ENCODE measurements at regions not wholly inside any gene's neighbourhood (a gene's known extent, or its start where the extent isn't known, plus 50 kb on each side); places are given as distances from the start of the nearest gene placed in this dataset.

DNA sequence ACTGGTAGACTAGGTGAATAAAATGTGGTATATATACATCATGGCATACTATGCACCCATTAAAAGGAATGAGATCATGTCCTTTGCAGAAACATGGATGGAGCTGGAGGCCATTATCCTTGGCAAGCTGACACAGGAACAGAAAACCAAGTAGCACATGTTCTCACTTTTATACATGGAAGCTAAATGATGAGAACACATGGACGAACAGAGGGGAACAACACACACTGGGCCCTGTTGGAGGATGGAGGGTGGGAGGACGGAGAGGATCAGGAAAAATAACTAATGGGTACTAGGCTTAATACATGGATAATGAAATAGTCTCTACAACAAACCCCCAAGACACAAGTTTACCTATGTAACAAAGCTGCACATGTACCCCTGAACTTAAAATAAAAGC, 780.0 kb downstream of the DACH1 start:
- DNase-seq (ENCODE audit: low read depth, low spot score): no peak

DNA sequence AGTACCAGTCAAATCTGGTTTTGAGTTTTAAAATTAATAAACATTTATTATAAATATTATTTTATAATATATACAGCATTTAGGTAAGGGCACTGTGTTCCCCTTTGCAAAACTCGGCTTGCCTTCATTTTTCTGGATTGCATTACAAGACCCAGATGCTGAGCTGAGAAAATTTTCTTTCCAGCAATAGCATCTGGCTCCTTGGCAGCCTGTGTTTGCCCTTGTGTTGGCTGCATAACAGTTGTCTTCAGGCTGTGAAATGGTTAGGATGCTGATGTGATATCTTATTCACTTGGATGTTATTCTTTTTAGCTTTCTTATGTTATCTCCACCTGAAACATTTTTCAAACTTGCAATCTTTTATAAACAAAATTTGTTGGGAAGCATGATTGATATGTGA, 784.4 kb downstream of the DACH1 start:
- no peak for DNase-seq (ENCODE audit: low read depth, low spot score)

DNA sequence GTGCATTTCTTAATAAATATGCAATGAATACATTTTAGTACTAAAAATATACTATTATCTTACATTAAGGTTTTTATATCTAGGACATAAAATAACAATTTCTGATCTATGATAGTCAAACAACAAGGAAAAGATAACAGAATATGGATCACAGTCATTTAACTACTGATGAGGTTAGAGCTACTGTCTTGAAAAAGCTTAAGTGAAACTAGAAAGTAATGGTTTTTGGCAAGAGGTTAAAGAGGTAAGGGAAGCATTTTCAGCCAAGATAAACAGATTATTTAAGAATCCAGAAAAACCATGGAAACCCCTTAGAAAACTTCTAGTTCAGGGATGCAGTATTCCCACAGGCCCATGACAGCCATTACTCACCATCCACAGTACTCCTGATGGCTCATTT, 787.4 kb downstream of the DACH1 start:
- DNase-seq (ENCODE audit: low read depth, low spot score): no peak

DNA sequence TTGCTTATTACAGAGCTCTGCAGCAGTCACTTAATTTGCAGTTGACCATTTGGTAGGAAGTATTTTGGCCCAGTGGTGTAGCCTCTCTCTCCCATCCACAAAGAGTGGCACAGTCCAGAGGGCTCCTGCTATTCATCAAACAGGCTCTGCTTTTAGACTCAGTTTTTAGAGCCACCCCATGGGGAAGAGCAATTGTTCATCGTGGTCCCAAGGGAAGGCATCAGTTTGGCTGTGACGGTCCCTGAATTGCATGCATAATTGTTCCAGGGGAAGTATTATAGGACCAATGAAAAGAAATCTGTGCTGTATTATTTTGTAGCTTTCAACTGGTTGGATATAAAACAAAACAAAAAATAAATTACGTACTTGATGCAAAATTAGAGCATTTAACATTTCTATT, 799.0 kb downstream of the DACH1 start:
- no peak for DNase-seq (ENCODE audit: low read depth, low spot score)

DNA sequence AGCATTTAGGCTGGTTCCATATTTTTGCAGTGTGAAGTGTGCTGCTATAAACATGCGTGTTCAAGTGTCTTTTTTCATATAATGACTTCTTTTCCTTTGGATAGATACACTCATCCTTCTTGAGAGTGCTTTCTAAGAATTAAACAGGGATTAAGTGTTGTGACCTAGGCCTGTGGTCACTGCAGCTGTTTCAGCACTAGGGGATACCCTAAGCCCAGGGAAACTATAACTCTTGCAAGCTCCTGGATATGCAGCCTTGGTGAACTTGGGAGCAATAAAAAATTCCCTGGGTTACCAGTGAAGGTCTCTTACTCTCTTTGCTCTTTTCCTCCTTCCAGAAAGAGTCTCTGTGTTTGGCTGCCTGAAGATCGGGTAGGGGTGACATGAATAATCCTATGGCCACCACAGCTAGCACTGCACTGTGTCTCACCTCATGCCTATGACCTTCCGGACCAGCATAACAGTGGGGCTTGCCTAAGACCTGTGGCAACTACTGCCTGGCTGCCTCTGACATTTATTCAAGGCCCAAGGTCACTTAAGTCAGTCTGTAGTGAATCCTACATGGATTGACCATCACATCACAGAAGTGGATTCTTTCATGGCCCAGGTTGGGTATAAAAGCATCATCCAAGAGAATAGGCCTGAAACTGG, 799.7 kb downstream of the DACH1 start:
- no peak for DNase-seq (ENCODE audit: low read depth, low spot score)

DNA sequence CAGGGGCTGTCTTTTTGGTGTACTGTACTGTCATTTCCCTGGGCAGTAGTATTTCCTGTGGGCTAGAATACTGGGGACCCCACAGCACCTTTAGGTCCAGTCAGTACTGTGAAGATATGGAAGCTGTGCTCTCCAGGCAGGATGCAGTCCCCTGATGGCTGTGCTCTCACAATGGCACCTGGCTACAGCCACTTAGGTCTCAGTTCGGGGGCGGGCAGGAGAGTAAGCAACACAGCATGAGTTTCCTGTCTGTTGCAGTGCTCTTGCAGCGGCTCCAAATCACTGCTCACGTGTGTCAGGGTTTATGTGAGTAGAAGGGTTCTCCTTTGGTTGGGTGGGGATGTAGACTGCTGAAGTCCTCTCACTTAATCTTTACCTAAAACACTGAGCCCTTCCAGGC, 810.4 kb downstream of the DACH1 start:
- peak; percentile 18 for DNase-seq (ENCODE audit: low read depth, low spot score)

DNA sequence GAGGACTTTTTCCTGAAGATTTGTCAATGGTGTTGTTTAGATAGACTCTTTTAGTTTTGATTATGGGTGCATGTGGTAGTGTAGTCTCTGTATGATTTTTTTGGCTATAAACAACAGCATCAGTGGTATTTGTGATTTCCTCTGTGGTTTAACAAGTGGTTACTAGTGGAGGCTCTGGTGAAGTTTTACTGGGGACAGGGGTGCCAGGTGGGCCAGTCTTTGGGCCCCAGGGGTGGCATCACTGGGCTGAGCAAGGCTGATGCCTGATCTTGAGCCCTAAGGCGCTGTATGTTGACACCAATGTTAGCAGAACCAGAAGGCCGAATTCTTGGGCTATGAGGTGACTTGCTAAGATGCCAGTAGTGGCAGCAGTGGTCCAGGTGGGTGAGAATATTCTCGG, 811.4 kb downstream of the DACH1 start:
- no peak for DNase-seq (ENCODE audit: low read depth, low spot score)

DNA sequence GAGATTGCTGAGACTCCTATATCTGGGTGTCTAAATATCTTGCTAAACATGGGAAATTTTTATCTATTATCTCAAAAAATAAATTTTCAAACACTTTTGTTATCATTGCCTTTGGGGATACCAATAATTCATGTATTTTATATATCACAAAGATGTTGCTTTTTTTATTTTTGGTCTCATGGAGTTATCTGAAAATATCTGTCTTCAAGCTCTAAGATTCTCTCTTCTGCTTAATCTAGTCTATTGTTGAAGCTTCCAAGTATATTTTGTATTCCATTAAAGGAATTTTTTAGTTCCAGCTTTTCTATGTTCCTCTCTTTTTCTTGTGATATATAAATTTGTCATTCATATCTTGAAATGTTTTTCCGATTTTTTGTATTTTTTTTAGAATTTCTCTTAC, 812.0 kb downstream of the DACH1 start:
- DNase-seq (ENCODE audit: low read depth, low spot score): no peak

DNA sequence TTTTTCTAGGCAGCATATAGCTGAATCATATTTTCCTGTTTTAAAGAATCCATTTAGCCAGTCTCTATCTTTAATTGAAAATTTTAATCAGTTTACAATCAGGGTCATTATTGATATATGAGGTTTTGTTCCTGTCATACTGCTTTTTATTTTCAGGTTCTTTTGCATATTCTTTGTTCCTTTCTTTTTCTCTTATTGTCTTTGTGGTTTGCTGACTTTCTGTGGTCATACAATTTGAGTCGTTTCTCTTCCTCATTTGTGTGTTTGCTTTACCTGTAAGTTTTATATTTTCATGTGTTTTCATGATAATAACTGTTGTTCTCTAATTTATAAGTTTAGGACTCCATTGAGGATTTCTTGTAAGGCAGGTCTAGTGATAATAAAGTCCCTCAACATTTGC, 812.6 kb downstream of the DACH1 start:
- no peak for DNase-seq (ENCODE audit: low read depth, low spot score)

DNA sequence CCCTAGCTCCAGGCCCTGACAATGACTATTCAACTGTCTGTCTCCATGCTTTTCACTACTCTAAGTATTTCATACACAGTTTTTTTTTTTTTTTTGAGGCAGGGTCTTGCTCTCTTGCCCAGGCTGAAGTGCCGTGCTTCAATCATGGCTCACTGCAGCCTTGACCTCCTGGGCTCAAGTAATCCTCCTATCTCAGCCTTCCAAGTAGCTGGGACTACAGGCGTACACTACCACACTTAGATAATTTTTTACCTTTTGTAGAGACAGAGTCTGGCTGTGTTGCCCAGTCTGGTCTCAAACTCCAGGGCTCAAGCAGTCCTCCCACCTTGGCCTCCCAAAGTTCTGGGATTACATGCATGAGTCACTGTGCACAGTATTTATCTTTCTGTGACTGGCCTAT, 815.4 kb downstream of the DACH1 start:
- DNase-seq (ENCODE audit: low read depth, low spot score): no peak

DNA sequence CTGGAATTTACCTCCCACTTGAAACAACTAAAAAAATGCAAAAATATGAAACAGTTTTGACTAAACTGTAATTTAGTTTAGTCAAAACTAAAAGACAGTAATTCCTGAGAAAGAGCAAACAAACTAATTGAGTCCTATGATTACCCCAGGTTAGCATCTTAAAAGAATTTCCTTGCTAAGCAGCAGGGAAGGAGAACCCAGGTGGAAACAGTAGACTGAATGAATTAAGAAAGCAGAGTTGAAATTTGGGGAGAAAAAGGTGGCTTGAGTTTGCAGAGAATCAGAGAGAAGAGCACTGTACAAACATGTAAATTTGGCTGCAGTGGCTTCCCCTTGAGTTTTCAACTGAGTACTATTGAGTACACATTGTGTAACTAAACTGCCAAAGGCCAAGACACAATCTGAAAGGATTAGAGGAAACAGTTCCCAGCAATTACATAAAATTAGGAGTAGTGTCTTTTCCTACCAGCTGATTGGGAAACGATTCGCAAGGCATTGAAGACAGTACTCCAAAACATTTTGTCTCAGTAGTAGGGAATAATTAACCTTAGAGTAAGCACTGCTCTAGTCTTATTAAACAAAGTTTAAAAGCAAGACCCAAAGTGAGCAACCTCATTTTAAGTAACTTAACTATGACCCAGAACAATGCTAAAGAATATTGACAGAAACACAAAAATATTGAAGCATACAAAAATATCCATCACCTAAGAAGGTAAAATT, 820.5 kb downstream of the DACH1 start:
- no peak for DNase-seq (ENCODE audit: low read depth, low spot score)

DNA sequence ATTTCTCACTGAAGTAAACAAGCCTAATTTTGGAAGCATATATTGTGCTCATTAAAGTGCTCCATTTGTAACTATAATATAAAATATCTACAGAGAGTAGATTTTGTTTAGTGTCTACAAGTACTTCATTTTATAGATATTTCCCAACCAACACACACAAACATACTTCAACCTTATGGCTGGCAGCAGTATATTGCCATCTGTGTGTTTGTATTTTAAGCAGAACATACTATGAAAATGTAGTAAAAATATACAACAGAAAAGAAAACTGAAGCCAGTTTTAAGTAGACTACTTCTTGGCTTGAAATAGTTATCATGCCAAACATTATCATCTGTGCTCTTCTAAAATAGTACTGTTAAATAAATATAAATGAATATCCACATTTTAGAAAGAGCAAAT, 821.9 kb downstream of the DACH1 start:
- no peak for DNase-seq (ENCODE audit: low read depth, low spot score)

DNA sequence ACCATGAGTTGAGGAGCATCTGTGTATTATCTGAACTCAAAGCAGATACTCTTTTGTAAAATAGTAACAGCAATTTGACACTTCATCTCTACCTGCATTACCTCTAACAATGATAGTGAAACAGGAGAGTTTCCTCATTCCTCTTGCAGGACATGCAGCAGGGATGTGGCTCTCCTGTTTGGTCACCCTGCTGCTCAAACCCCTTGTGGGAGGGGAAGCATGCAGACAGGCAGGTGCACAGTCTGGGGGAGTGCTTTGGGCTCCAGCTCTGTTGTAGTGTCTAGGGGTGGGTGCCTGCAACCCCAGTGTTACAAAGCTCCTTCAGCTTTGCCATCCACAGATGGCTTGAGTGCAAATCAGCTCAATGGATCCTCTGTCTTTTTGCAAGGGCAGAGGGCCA, 827.6 kb downstream of the DACH1 start:
- DNase-seq (ENCODE audit: low read depth, low spot score): no peak

DNA sequence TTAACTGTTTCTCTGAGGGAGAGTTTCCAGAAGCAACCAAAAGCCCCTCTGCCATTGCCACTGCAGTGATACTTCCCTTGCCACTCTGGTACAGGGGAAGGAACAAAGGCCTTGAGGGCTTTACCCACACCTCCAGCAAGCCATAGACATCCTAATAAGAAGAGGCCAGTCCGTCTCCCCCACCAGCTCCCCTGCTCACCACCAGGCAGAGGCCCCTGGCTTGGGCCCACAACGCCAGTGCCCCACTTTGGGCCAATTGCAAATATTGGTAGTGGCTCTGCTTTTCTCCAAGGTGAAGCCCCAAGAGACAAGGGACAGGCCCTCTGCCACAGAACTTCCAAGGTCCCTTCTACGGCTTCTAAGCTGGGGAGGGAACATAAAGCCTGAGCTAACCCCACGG, 833.0 kb downstream of the DACH1 start:
- no peak for DNase-seq (ENCODE audit: low read depth, low spot score)

DNA sequence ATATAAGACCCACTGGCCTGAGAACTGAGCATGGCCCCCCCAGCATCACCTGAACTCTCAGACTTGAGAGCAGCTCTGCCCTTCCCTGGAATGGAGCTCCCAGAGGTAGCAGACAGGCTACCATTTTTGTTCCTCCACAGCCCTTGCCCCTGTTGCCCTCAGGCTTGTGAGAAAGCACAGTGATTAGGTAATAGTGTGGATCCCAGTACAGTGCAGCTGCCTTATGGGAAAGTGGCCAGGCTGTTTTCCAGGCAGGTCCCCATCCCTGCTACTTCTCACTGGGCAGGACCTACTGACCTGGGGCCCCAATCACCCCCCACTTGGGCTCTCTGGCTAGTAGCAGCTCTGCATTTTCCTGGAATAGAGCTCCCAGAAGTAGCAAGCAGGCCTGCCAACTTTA, 834.0 kb downstream of the DACH1 start:
- DNase-seq (ENCODE audit: low read depth, low spot score): no peak

DNA sequence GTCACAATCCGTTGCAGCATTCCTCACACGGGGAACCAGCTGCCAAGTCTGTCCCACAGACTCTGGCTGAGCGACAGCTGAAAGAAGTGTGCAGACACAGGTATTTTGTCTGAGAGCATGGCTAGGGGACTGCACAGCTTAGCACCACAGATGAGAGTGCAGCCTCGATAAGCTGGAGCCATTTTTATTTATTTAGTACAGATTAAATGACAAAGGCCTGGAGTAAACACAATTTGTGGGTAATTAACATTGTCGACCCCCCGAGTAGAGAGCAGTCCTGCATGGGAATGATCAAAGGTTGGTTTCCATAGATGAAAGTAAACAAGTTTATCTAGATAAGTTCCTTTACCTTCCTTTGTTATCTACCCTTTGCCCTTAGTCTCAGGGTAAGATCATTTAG, 836.2 kb downstream of the DACH1 start:
- DNase-seq (ENCODE audit: low read depth, low spot score): peak; percentile 40

DNA sequence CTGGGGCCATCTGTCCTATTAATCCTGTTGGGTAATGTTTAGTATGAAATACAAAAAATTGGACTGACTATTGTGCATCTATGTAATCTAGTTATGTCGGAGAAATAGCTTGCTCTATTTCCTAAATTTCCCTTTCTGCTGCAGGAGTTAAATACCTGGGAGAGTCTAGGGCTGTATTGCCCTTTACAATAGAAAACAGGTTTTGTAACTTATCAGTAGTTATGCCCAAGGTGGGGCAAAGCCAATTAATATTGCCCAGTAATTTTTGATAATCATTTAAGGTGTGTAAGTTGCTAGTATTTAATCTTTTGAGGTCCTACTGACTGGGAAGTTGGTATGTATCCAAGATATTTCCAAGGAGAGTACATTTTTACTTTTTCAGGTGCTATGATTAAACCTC, 838.1 kb downstream of the DACH1 start:
- DNase-seq (ENCODE audit: low read depth, low spot score): no peak

DNA sequence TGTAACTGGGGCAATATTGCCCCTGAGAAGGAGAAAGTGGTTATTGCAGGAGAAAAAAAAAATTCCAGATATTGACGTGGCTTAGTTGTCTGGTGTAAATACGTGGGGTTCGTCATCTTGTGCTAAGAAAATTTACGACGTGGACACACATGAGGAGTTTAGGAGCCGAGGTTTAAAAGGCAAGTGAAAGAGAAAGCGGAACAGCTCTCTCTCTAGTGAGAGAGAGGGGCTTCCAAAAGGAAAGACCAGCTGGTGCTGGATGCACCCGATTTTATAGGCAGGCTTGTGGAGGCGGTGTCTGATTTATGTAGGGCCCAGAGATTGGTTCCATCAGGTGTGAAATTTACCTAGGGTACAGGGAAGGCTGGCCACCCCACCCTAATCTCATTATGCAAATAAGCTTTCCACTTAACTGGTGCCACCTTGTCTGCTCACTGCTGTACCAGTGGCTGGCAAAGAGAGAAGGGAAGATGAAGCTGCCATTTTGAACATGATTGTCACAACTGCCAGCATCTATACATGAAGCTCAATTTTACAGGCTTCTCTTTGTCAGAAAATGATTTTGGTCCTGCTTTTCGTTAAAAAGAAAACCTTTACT, 845.1 kb downstream of the DACH1 start:
- no peak for DNase-seq (ENCODE audit: low read depth, low spot score)

DNA sequence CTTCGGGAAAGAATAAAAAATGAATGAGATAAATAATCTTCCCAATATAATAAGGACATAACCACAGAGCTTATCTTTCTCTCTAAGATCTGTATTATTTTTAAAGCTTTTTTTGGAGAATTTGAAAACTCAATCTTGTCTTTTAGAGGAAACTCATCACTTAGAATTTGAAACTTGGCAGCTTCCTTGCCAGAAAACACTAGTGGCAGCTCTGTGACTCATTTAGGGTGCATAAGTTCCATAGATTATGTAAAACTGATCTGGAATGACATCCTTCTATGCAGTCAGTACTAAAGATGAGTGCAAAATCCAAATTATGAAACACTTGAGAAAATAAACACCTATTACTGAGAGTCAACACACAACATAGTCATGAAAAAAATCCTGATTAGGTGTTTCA, 848.0 kb downstream of the DACH1 start:
- DNase-seq (ENCODE audit: low read depth, low spot score): no peak

DNA sequence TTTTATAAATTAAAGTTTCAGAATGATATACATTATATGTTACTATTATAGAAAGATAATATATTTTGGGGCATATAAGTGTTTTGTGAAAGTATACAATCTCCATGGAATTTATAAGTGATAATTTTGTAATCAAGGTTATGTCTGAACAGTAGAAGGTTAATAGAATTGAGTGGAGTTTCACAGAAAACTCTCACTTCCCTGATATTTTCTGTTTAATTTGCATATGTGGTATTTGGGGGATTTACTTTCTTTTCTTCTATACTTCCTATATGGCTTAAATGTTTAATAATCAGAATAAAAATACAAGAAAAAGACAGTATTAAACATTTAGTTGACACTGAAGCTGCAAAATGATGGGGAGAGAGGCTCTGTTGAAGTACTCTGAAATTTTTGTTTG, 848.5 kb downstream of the DACH1 start:
- DNase-seq (ENCODE audit: low read depth, low spot score): no peak

DNA sequence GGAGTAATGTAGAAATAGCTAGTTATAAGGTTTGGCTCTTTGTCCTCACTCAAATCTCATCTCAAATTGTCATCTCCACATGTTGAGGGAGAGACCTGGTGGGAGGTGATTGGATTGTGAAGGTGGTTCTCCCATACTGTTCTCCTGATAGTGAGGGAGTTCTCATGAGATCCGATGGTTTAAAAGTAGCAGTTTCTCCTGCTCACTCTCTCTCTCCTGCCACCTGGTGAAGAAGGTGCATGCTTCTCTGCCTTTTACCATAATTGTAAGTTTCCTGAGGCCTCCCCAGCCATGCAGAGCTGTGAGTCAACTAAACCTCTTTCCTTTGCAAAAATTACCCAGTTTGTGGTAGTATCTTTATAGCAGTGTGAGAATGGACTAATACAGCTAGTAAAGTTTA, 849.4 kb downstream of the DACH1 start:
- peak; percentile 14 for DNase-seq (ENCODE audit: low read depth, low spot score)

DNA sequence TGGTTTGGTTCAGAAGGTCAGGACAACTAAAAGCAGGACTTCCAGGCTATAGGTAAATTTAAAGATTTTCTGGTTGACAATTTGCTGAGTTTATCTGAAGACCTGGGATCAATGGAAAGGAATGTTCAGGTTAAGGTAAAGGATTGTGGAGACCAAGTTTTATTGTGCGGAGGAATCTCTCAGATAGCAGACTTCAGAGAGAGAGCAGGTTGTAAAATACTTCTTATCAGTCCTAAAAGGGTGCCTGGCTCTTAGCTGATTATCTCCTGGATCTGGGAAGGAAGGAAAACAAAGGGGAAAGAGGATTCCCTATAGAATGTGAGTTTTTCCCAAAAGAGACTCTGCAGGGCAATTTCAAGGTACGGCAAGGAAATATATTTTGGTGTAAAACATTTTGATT, 851.5 kb downstream of the DACH1 start:
- peak; percentile 36 for DNase-seq (ENCODE audit: low read depth, low spot score)

DNA sequence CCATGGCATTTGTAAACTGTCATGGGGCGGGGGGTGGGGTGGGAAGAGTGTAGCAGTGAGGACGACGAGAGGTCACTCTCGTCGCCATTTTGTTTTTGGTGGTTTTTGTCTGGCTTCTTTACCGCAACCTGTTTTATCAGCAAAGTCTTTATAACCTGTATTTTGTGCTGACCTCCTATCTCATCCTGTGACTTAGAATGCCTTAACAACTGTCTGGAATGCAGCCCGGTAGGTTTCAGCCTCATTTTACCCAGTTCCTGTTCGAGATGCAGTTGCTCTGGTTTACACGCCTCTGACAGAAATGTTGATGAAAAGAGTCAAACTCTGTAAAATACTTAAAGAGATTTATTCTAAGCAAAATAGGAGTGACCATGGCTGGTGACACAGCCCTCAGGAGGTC, 852.0 kb downstream of the DACH1 start:
- DNase-seq (ENCODE audit: low read depth, low spot score): peak; percentile 69
